Testis (tissue), 2 donors: ENCODE measurements at regions not wholly inside any gene's neighbourhood (a gene's known extent, or its start where the extent isn't known, plus 50 kb on each side); places are given as distances from the start of the nearest gene placed in this dataset.

Source experiments
- CTCF ChIP-seq, 3 experiments: fragments of 450-650 bp in 2 of 3; fragments of 200-600 bp in 1 of 3; sonication (generic) in 1 of 3; IDR thresholded peaks; one replicate each; pipeline ENCODE4 v1.5.1; 2016 to 2019; ENCODE audit warnings: antibody characterized with exemption in 3 of 3, mild to moderate bottlenecking in 2 of 3, moderate library complexity in 1 of 3
- POLR2A ChIP-seq: fragments of 450-650 bp; IDR thresholded peaks from one replicate; pipeline ENCODE4 v1.6.1; 2017; ENCODE audit warnings: antibody characterized with exemption, mild to moderate bottlenecking, moderate library complexity

DNA sequence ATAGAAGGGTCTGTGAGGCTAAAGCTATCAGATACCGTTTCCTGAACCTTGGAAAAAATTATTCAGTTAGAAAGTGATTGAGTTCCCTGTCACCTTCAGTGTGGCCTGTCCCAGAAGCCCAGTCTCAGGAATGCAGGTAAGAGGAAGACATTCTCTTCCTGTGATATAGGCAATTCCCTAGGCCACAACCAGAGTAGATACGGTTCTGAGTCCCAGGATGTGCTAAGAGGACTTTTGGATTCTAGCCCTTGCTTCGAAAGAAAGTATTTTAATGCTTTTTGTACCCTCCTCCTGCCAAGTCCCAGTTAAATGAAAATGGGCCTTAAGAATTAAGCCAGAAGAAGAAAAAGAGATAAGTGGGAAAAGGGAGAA, 313.5 kb upstream of the PLXNA2 start:
- TF ChIP-seq CTCF (IDR thresholded peaks at IDR 0.05), result no peak
- no peak for TF ChIP-seq POLR2A
